Naive thymus-derived CD8-positive, alpha-beta T cell (primary cell): ENCODE measurements at regions not wholly inside any gene's neighbourhood (a gene's known extent, or its start where the extent isn't known, plus 50 kb on each side); places are given as distances from the start of the nearest gene placed in this dataset.
"Not testable (repeated sequence)": the region's sequence is repeated elsewhere in the genome, so short reads cannot be mapped to it uniquely, and the experiment has no call there.

Experiments used
- ATAC-seq, 2 donors: fragments of 150-1000 bp; cut with Tn5 transposase in 1 of 2; sonication (Bioruptor Pico), chemical (Tn5 transposase) in 1 of 2; 1 replicate in 1 of 2; 2 replicates in 1 of 2; pipeline ENCODE4 v1.10.0; 2021; ENCODE audit warnings: mild to moderate bottlenecking in 2 of 2, moderate library complexity in 2 of 2
- POLR2A ChIA-PET: fragments of 350-600 bp; sonication (Branson Sonifier 250); formaldehyde crosslinking; loops from one replicate; lab custom pipeline; 2021; ENCODE audit warnings: antibody characterized with exemption; lab: Charles Lee
- DNase-seq, 10 donors: peaks; one replicate each; pipeline versions ENCODE4 v3.0.0 to v3.0.0-alpha.2; 2020 to 2022
- H3K27ac Mint-ChIP-seq, 10 donors: one replicate each; pipeline ENCODE4 v1.8.0; 2020 to 2022; ENCODE audit warnings: mild to moderate bottlenecking in 10 of 10, mixed read lengths in 10 of 10, moderate library complexity in 4 of 10, inconsistent platforms in 1 of 10
- H3K27me3 Mint-ChIP-seq, 5 donors: one replicate each; pipeline ENCODE4 v1.8.0; 2021 to 2022; ENCODE audit warnings: mixed read lengths in 5 of 5
- H3K36me3 Mint-ChIP-seq, 3 donors: one replicate each; pipeline ENCODE4 v1.8.0; 2020 to 2022; ENCODE audit warnings: mixed read lengths in 3 of 3, mild to moderate bottlenecking in 2 of 3, inconsistent platforms in 1 of 3
- H3K4me1 Mint-ChIP-seq, 4 donors: one replicate each; pipeline ENCODE4 v1.8.0; 2021 to 2022; ENCODE audit warnings: mixed read lengths in 4 of 4
- H3K4me3 Mint-ChIP-seq, 10 donors: one replicate each; pipeline ENCODE4 v1.8.0; 2020 to 2022; ENCODE audit warnings: mild to moderate bottlenecking in 10 of 10, mixed read lengths in 10 of 10, moderate library complexity in 6 of 10, inconsistent platforms in 1 of 10
- H3K9me3 Mint-ChIP-seq, 9 donors: one replicate each; pipeline ENCODE4 v1.8.0; 2020 to 2022; ENCODE audit warnings: mixed read lengths in 9 of 9, mild to moderate bottlenecking in 3 of 9, inconsistent platforms in 1 of 9, moderate library complexity in 1 of 9

GRCh38 chr11:38924644-38925043, 2326.6 kb upstream of the RAG2 start:
- H3K27me3 Mint-ChIP-seq = no peaks in the 10 kb centered on the region

GRCh38 chr11:38900211-38900610, 2302.2 kb upstream of the RAG2 start:
- peaks cover 0 to 29% (median 7%) of the 10 kb centered on the region in 9 donors for H3K9me3 Mint-ChIP-seq
- H3K36me3 Mint-ChIP-seq = peaks cover 0 to 6% (median 0%) of the 10 kb centered on the region in 3 donors
- H3K4me3 Mint-ChIP-seq = no peak overlapping the region
- DNase-seq (no peak), ATAC-seq (no peak)
- POLR2A ChIA-PET = no interaction called here
- no peak overlapping the region for H3K27ac Mint-ChIP-seq
- no peaks in the 10 kb centered on the region for H3K27me3 Mint-ChIP-seq
- no peaks in the 10 kb centered on the region for H3K4me1 Mint-ChIP-seq

More at GRCh38 chr11:38924644-38925043, 2326.6 kb upstream of the RAG2 start:
- DNase-seq (no peak), ATAC-seq (no peak)
- no peaks in the 10 kb centered on the region for H3K4me1 Mint-ChIP-seq
- no peak overlapping the region for H3K27ac Mint-ChIP-seq
- no peaks in the 10 kb centered on the region for H3K36me3 Mint-ChIP-seq
- POLR2A ChIA-PET = no interaction called here
- no peak overlapping the region for H3K4me3 Mint-ChIP-seq
- peaks cover 0 to 21% (median 6%) of the 10 kb centered on the region in 9 donors for H3K9me3 Mint-ChIP-seq

- ATAC-seq, H3K4me3 Mint-ChIP-seq, H3K36me3 Mint-ChIP-seq, POLR2A ChIA-PET, H3K27ac Mint-ChIP-seq, H3K27me3 Mint-ChIP-seq, DNase-seq, H3K4me1 Mint-ChIP-seq: not testable (repeated sequence)
- H3K9me3 Mint-ChIP-seq = peaks cover 0 to 23% (median 5%) of the 10 kb centered on the region in 9 donors
These were observed 2296.2 kb upstream of the RAG2 start for GRCh38 chr11:38894201-38894600.

GRCh38 chr11:38884145-38884865, 2286.3 kb upstream of the RAG2 start:
- H3K36me3 Mint-ChIP-seq = peaks cover 0 to 3% (median 0%) of the 10 kb centered on the region in 3 donors
- peaks cover 0 to 18% (median 3%) of the 10 kb centered on the region in 9 donors for H3K9me3 Mint-ChIP-seq
- no peaks in the 10 kb centered on the region for H3K27me3 Mint-ChIP-seq
- DNase-seq (no peak), ATAC-seq (no peak)
- POLR2A ChIA-PET = no interaction called here
- no peaks in the 10 kb centered on the region for H3K4me1 Mint-ChIP-seq
- H3K27ac Mint-ChIP-seq = no peak overlapping the region
- no peak overlapping the region for H3K4me3 Mint-ChIP-seq

GRCh38 chr11:38867338-38867737, 2269.3 kb upstream of the RAG2 start:
- no peaks in the 10 kb centered on the region for H3K4me1 Mint-ChIP-seq
- H3K27ac Mint-ChIP-seq = no peak overlapping the region
- no peaks in the 10 kb centered on the region for H3K27me3 Mint-ChIP-seq
- no peak overlapping the region for H3K4me3 Mint-ChIP-seq
- no peak for DNase-seq
- peaks cover 0 to 5% (median 0%) of the 10 kb centered on the region in 3 donors for H3K36me3 Mint-ChIP-seq
- peaks cover 9 to 45% (median 25%) of the 10 kb centered on the region in 9 donors for H3K9me3 Mint-ChIP-seq
- POLR2A ChIA-PET = no interaction called here
- no peak for ATAC-seq

- DNase-seq (no peak), ATAC-seq (no peak)
- Mint-ChIP-seq H3K4me3 (no peak overlapping the region), H3K9me3 (peaks cover 9 to 58% (median 29%) of the 10 kb centered on the region in 9 donors), H3K27ac (no peak overlapping the region), H3K4me1 (no peaks in the 10 kb centered on the region), H3K36me3 (peaks cover 0 to 5% (median 0%) of the 10 kb centered on the region in 3 donors), H3K27me3 (no peaks in the 10 kb centered on the region)
- POLR2A ChIA-PET = no interaction called here
These were observed 2267.9 kb upstream of the RAG2 start for GRCh38 chr11:38865922-38866321.

GRCh38 chr11:38842991-38843390, 2245.0 kb upstream of the RAG2 start:
- Mint-ChIP-seq H3K9me3 (peaks cover 0 to 28% (median 10%) of the 10 kb centered on the region in 9 donors), H3K36me3 (peaks cover 0 to 5% (median 0%) of the 10 kb centered on the region in 3 donors), H3K27ac (no peak overlapping the region), H3K4me3 (no peak overlapping the region), H3K27me3 (no peaks in the 10 kb centered on the region), H3K4me1 (no peaks in the 10 kb centered on the region)
- no peak for ATAC-seq
- no peak for DNase-seq
- POLR2A ChIA-PET = no interaction called here

GRCh38 chr11:38839071-38839470, 2241.0 kb upstream of the RAG2 start:
- Mint-ChIP-seq H3K27me3 (no peaks in the 10 kb centered on the region), H3K4me3 (no peak overlapping the region), H3K27ac (no peak overlapping the region)

GRCh38 chr11:38835966-38836365, 2237.9 kb upstream of the RAG2 start:
- Mint-ChIP-seq H3K27ac (no peak overlapping the region), H3K36me3 (no peaks in the 10 kb centered on the region), H3K4me3 (no peak overlapping the region), H3K27me3 (no peaks in the 10 kb centered on the region), H3K9me3 (peaks cover 0 to 16% (median 7%) of the 10 kb centered on the region in 9 donors), H3K4me1 (no peaks in the 10 kb centered on the region)
- POLR2A ChIA-PET = no interaction called here
- DNase-seq = no peak
- ATAC-seq = no peak

More at GRCh38 chr11:38839071-38839470, 2241.0 kb upstream of the RAG2 start:
- Mint-ChIP-seq H3K36me3 (no peaks in the 10 kb centered on the region), H3K9me3 (peaks cover 0 to 22% (median 9%) of the 10 kb centered on the region in 9 donors), H3K4me1 (no peaks in the 10 kb centered on the region)
- ATAC-seq = no peak
- DNase-seq = no peak
- POLR2A ChIA-PET = no interaction called here

GRCh38 chr11:38824573-38824972, 2226.5 kb upstream of the RAG2 start:
- H3K27ac Mint-ChIP-seq = no peak overlapping the region
- peaks cover 13 to 66% (median 40%) of the 10 kb centered on the region in 9 donors for H3K9me3 Mint-ChIP-seq
- H3K27me3 Mint-ChIP-seq = no peaks in the 10 kb centered on the region
- no peaks in the 10 kb centered on the region for H3K4me1 Mint-ChIP-seq
- ATAC-seq = no peak
- no peak overlapping the region for H3K4me3 Mint-ChIP-seq
- POLR2A ChIA-PET = no interaction called here
- no peak for DNase-seq
- peaks cover 0 to 15% (median 0%) of the 10 kb centered on the region in 3 donors for H3K36me3 Mint-ChIP-seq

GRCh38 chr11:38821786-38822185, 2223.8 kb upstream of the RAG2 start:
- ATAC-seq, H3K4me3 Mint-ChIP-seq, H3K27me3 Mint-ChIP-seq, H3K4me1 Mint-ChIP-seq, H3K36me3 Mint-ChIP-seq, H3K27ac Mint-ChIP-seq, DNase-seq, POLR2A ChIA-PET: not testable (repeated sequence)
- peaks cover 9 to 51% (median 32%) of the 10 kb centered on the region in 9 donors for H3K9me3 Mint-ChIP-seq

- Mint-ChIP-seq H3K4me3 (no peak overlapping the region), H3K36me3 (no peaks in the 10 kb centered on the region), H3K4me1 (no peaks in the 10 kb centered on the region), H3K9me3 (peaks cover 4 to 36% (median 21%) of the 10 kb centered on the region in 9 donors), H3K27me3 (no peaks in the 10 kb centered on the region), H3K27ac (no peak overlapping the region)
- POLR2A ChIA-PET = no interaction called here
- DNase-seq (no peak), ATAC-seq (no peak)
These were observed 2221.9 kb upstream of the RAG2 start for GRCh38 chr11:38819981-38820380.

- POLR2A ChIA-PET = no interaction called here
- Mint-ChIP-seq H3K27ac (no peak overlapping the region), H3K4me1 (no peaks in the 10 kb centered on the region), H3K9me3 (peaks cover 0 to 32% (median 15%) of the 10 kb centered on the region in 9 donors), H3K4me3 (no peak overlapping the region), H3K27me3 (no peaks in the 10 kb centered on the region), H3K36me3 (no peaks in the 10 kb centered on the region)
- no peak for ATAC-seq
- no peak for DNase-seq
These were observed 2220.7 kb upstream of the RAG2 start for GRCh38 chr11:38818720-38819119.

- POLR2A ChIA-PET = no interaction called here
- ATAC-seq (no peak), DNase-seq (no peak)
- Mint-ChIP-seq H3K36me3 (no peaks in the 10 kb centered on the region), H3K27me3 (no peaks in the 10 kb centered on the region), H3K9me3 (peaks cover 0 to 36% (median 15%) of the 10 kb centered on the region in 9 donors), H3K27ac (no peak overlapping the region), H3K4me1 (no peaks in the 10 kb centered on the region), H3K4me3 (no peak overlapping the region)
These were observed 2216.6 kb upstream of the RAG2 start for GRCh38 chr11:38814670-38815069.
